IgD-negative memory B cell (primary cell): ENCODE measurements at regions not wholly inside any gene's neighbourhood (a gene's known extent, or its start where the extent isn't known, plus 50 kb on each side); places are given as distances from the start of the nearest gene placed in this dataset.
"Not testable (repeated sequence)": the region's sequence is repeated elsewhere in the genome, so short reads cannot be mapped to it uniquely, and the experiment has no call there.

Experiments
- H3K27ac Mint-ChIP-seq, 3 donors: one replicate each; pipeline ENCODE4 v1.8.0; 2020 to 2022; ENCODE audit warnings: mild to moderate bottlenecking in 3 of 3, mixed read lengths in 3 of 3, moderate library complexity in 1 of 3
- H3K27me3 Mint-ChIP-seq: one replicate; pipeline ENCODE4 v1.8.0; 2021; ENCODE audit warnings: mixed read lengths
- H3K36me3 Mint-ChIP-seq: one replicate; pipeline ENCODE4 v1.8.0; 2020; ENCODE audit warnings: mild to moderate bottlenecking, mixed read lengths
- H3K4me1 Mint-ChIP-seq, 3 donors: one replicate each; pipeline ENCODE4 v1.8.0; 2020 to 2022; ENCODE audit warnings: mixed read lengths in 3 of 3, mild to moderate bottlenecking in 1 of 3
- H3K4me3 Mint-ChIP-seq, 4 donors: one replicate each; pipeline ENCODE4 v1.8.0; 2020 to 2022; ENCODE audit warnings: mild to moderate bottlenecking in 4 of 4, mixed read lengths in 4 of 4, moderate library complexity in 3 of 4
- H3K9me3 Mint-ChIP-seq, 3 donors: one replicate each; pipeline ENCODE4 v1.8.0; 2020 to 2021; ENCODE audit warnings: mixed read lengths in 3 of 3, mild to moderate bottlenecking in 1 of 3

DNA sequence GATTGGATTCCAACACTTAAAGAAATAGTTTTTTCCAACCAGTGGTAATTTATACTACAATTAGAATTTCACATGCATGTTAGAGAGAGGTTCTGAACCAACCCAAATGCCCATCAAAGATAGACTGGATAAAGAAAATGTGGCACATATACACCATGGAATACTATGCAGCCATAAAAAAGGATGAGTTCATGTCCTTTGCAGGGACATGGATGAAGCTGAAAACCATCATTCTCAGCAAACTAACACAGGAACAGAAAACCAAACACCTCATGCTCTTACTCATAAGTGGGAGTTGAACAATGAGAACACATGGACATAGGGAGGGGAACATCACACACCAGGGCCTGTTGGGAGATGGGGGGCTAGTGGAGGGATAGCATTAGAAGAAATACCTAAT, 532.2 kb downstream of the EDEM1 start:
- not testable (repeated sequence) for H3K4me3 Mint-ChIP-seq, H3K27ac Mint-ChIP-seq, H3K36me3 Mint-ChIP-seq, H3K4me1 Mint-ChIP-seq, H3K9me3 Mint-ChIP-seq
- peaks cover 11% of the 10 kb centered on the region for H3K27me3 Mint-ChIP-seq

- H3K9me3 Mint-ChIP-seq, result no peaks in the 10 kb centered on the region
- H3K4me3 Mint-ChIP-seq, result no peak overlapping the region
- no peaks in the 10 kb centered on the region for H3K4me1 Mint-ChIP-seq
- H3K27ac Mint-ChIP-seq, result no peak overlapping the region
- H3K27me3 Mint-ChIP-seq, result no peaks in the 10 kb centered on the region
- H3K36me3 Mint-ChIP-seq, result no peaks in the 10 kb centered on the region
These were observed 538.3 kb downstream of the EDEM1 start for GRCh38 chr3:5725801-5726200.

GRCh38 chr3:5726621-5727020, 539.1 kb downstream of the EDEM1 start:
- Mint-ChIP-seq H3K4me1 (no peaks in the 10 kb centered on the region), H3K27me3 (no peaks in the 10 kb centered on the region), H3K4me3 (no peak overlapping the region)

DNA sequence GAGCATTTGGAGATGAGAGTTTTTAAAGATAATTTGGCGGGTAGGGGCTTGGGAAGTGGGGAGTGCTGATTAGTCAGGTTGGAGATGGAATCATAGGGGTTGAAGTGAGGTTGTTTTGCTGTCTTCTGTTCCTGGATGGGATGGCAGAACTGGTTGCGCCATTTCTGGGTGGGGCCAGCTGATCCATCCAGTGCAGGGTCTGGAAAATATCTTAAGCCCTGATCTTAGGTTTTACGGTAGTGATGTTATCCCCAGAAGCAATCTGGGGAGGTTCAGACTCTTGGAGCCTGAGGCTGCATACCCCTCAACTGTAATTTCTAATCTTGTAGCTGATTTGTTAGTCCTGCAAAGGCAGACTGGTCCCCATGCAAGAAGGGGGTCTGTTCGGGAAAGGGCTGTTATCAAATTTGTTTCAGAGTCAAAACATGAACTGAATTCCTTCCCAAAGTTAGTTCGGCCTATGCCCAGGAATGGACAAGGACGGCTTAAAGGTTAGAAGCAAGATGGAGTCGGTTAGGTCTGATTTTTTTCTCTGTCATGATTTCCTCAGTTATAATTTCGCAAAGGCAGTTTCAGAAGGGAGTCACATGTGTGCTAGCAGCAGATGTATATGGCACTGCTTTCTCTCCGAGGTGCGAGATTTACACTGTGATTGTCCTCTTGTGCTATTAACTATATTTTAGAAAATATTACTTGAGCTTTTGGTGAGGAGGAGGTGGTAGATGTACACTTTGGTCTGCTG, 540.4 kb downstream of the EDEM1 start:
- H3K27me3 Mint-ChIP-seq, result no peaks in the 10 kb centered on the region
- no peak overlapping the region for H3K27ac Mint-ChIP-seq
- no peaks in the 10 kb centered on the region for H3K36me3 Mint-ChIP-seq
- no peaks in the 10 kb centered on the region for H3K9me3 Mint-ChIP-seq
- no peaks in the 10 kb centered on the region for H3K4me1 Mint-ChIP-seq
- no peak overlapping the region for H3K4me3 Mint-ChIP-seq

More at GRCh38 chr3:5726621-5727020, 539.1 kb downstream of the EDEM1 start:
- Mint-ChIP-seq H3K9me3 (no peaks in the 10 kb centered on the region), H3K27ac (no peak overlapping the region), H3K36me3 (no peaks in the 10 kb centered on the region)

GRCh38 chr3:5729852-5730251, 542.3 kb downstream of the EDEM1 start:
- H3K27me3 Mint-ChIP-seq, result peaks cover 2% of the 10 kb centered on the region
- no peak overlapping the region for H3K4me3 Mint-ChIP-seq
- H3K27ac Mint-ChIP-seq, result no peak overlapping the region
- H3K4me1 Mint-ChIP-seq, result no peaks in the 10 kb centered on the region
- H3K9me3 Mint-ChIP-seq, result no peaks in the 10 kb centered on the region
- no peaks in the 10 kb centered on the region for H3K36me3 Mint-ChIP-seq

- Mint-ChIP-seq H3K4me1 (no peaks in the 10 kb centered on the region), H3K4me3 (no peak overlapping the region), H3K9me3 (no peaks in the 10 kb centered on the region), H3K27ac (no peak overlapping the region), H3K36me3 (no peaks in the 10 kb centered on the region), H3K27me3 (peaks cover 2% of the 10 kb centered on the region)
These were observed 543.6 kb downstream of the EDEM1 start for GRCh38 chr3:5731100-5731499.

GRCh38 chr3:5732081-5732480, 544.6 kb downstream of the EDEM1 start:
- no peaks in the 10 kb centered on the region for H3K4me1 Mint-ChIP-seq
- H3K4me3 Mint-ChIP-seq, result no peak overlapping the region
- H3K27ac Mint-ChIP-seq, result no peak overlapping the region
- no peaks in the 10 kb centered on the region for H3K36me3 Mint-ChIP-seq
- H3K27me3 Mint-ChIP-seq, result peaks cover 2% of the 10 kb centered on the region
- no peaks in the 10 kb centered on the region for H3K9me3 Mint-ChIP-seq

DNA sequence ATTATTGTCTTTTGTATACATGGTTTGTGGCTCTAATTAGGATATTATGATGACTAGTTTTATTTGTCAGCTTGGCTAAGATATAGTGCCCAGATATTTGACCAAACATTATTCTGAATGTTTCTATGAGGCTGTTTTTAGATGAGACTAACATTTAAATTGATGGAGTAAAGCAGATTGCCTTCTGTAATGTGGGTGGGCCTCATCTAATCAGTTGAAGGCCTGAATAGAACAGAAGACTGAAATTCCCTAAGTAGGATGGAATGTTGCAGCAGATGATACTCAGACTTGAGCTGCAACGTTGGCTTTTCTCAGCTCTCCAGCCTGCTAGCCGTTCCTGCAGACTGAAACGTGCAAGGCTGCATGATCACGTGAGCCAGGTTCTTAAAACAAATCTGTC, 546.5 kb downstream of the EDEM1 start:
- H3K27me3 Mint-ChIP-seq, result peaks cover 2% of the 10 kb centered on the region
- peaks cover 0 to 1% (median 0%) of the 10 kb centered on the region in 3 donors for H3K9me3 Mint-ChIP-seq
- H3K4me3 Mint-ChIP-seq, result no peak overlapping the region
- no peak overlapping the region for H3K27ac Mint-ChIP-seq
- H3K4me1 Mint-ChIP-seq, result no peaks in the 10 kb centered on the region
- H3K36me3 Mint-ChIP-seq, result no peaks in the 10 kb centered on the region

DNA sequence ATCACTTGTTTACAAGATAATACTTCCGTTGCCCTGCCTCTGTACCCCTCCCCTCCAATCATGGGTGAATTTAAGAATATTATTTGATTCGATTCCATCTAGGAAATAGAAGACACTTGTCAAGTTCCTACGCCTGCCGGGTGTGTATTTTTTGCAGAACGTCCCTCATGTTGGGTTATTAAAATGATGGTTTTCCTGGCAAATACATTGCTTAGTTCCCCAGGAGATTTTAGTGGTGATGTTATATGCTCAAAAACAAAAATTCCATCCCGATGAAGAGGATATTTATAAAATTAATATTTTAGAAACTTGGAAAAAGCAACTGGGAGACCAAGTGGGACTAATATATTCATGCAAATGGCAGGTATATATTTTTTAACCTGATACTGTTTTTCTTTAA, 548.4 kb downstream of the EDEM1 start:
- Mint-ChIP-seq H3K36me3 (no peaks in the 10 kb centered on the region), H3K4me1 (no peaks in the 10 kb centered on the region), H3K27me3 (peaks cover 2% of the 10 kb centered on the region), H3K9me3 (peaks cover 0 to 1% (median 0%) of the 10 kb centered on the region in 3 donors), H3K4me3 (no peak overlapping the region), H3K27ac (no peak overlapping the region)

DNA sequence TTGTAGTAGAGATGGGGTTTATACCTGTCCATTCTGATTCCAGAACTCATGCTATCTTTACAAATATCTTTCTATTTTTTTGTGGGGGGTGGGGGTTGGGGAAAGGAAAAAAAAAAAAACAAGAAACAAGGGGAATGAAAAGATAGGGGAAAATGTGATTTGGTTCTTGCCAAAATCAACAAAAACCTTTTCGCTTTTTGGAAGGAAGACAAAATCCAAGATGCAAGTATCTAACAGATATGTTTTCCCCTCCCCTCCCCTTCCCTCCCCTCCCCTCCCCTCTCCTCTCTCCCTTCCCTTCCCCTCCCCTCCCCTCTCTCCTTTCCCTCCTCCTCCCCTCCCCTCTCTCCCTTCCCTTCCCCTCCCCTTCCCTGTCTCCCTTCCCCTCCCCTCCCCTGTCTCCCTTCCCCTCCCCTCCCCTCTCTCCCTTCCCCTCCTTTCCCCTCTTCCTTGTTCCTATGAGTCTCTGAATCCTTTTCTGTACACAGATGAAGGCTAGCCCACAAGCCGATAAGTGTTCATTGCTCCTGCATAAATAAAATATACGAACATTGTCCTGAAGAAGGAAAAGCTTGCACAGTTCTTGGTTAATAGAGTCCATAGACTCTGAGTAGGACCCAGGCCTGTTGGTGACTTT, 551.9 kb downstream of the EDEM1 start:
- Mint-ChIP-seq H3K27me3 (no peaks in the 10 kb centered on the region), H3K36me3 (no peaks in the 10 kb centered on the region), H3K27ac (no peak overlapping the region), H3K4me1 (no peaks in the 10 kb centered on the region), H3K9me3 (peaks cover 0 to 1% (median 0%) of the 10 kb centered on the region in 3 donors), H3K4me3 (no peak overlapping the region)

GRCh38 chr3:5739949-5740348, 552.4 kb downstream of the EDEM1 start:
- no peak overlapping the region for H3K4me3 Mint-ChIP-seq
- no peaks in the 10 kb centered on the region for H3K4me1 Mint-ChIP-seq
- no peaks in the 10 kb centered on the region for H3K36me3 Mint-ChIP-seq
- peaks cover 0 to 1% (median 0%) of the 10 kb centered on the region in 3 donors for H3K9me3 Mint-ChIP-seq
- H3K27ac Mint-ChIP-seq, result no peak overlapping the region
- H3K27me3 Mint-ChIP-seq, result no peaks in the 10 kb centered on the region

DNA sequence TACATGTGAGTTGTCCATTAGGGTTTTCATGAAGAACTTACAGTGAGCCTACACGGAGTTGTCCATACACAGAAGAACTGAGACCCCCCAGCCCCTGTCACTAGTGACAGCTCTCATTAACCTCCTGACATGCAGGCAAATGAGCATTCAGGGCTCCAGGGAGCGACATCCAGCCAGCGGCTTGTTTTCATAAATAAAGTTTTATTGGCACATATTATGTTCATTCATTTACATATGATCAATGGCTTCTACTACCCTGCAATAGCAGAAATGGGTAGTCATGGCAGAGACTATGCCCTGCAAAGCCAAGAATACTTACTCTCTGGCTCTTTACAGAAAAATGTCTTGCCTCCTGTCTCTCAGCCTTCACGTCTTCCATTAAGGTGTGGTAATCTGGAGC, 553.5 kb downstream of the EDEM1 start:
- Mint-ChIP-seq H3K4me3 (no peak overlapping the region), H3K36me3 (no peaks in the 10 kb centered on the region), H3K9me3 (peaks cover 0 to 1% (median 0%) of the 10 kb centered on the region in 3 donors), H3K4me1 (no peaks in the 10 kb centered on the region), H3K27me3 (no peaks in the 10 kb centered on the region), H3K27ac (no peak overlapping the region)

GRCh38 chr3:5750091-5750490, 562.6 kb downstream of the EDEM1 start:
- Mint-ChIP-seq H3K27me3 (no peaks in the 10 kb centered on the region), H3K4me3 (no peak overlapping the region), H3K27ac (no peak overlapping the region), H3K36me3 (no peaks in the 10 kb centered on the region), H3K9me3 (no peaks in the 10 kb centered on the region), H3K4me1 (no peaks in the 10 kb centered on the region)

- H3K27me3 Mint-ChIP-seq, result no peaks in the 10 kb centered on the region
- no peaks in the 10 kb centered on the region for H3K36me3 Mint-ChIP-seq
- no peak overlapping the region for H3K27ac Mint-ChIP-seq
- H3K9me3 Mint-ChIP-seq, result no peaks in the 10 kb centered on the region
- no peaks in the 10 kb centered on the region for H3K4me1 Mint-ChIP-seq
- H3K4me3 Mint-ChIP-seq, result no peak overlapping the region
These were observed 563.5 kb downstream of the EDEM1 start for GRCh38 chr3:5750874-5751640.

- no peaks in the 10 kb centered on the region for H3K36me3 Mint-ChIP-seq
These were observed 567.1 kb downstream of the EDEM1 start for GRCh38 chr3:5754602-5755001.

More at GRCh38 chr3:5754602-5755001, 567.1 kb downstream of the EDEM1 start:
- no peaks in the 10 kb centered on the region for H3K27me3 Mint-ChIP-seq
- H3K9me3 Mint-ChIP-seq, result no peaks in the 10 kb centered on the region
- no peak overlapping the region for H3K27ac Mint-ChIP-seq
- H3K4me3 Mint-ChIP-seq, result no peak overlapping the region
- H3K4me1 Mint-ChIP-seq, result no peaks in the 10 kb centered on the region
